K562 (cell line): ENCODE measurements at regions not wholly inside any gene's neighbourhood (a gene's known extent, or its start where the extent isn't known, plus 50 kb on each side); places are given as distances from the start of the nearest gene placed in this dataset.

Experiments
- ATAC-seq: fragments of 200-7000 bp; cut with Tn5 transposase; 3 replicates; pipeline ENCODE4 v1.9.1; 2020; ENCODE audit warnings: moderate library complexity
- BruUV-seq: library from RNA; stranded (reverse); fragments of 400-500 nt; replicated peaks from 2 replicates; lab custom pipeline; 2021; lab: Mats Ljungman, UMichigan
- CTCF ChIA-PET: fragments of 300-600 bp; formaldehyde crosslinking; extraction: SDS; loops from one replicate; lab custom pipeline; 2021; ENCODE audit warnings: low intra/inter-chr PET ratio; lab: Yijun Ruan, JAX
- POLR2A ChIA-PET: fragments of 300-600, 350-650 bp; sonication (Branson Sonifier 250); formaldehyde crosslinking; extraction: SDS; loops from one replicate; lab custom pipeline; 2021; ENCODE audit warnings: antibody characterized with exemption, inconsistent platforms; lab: Yijun Ruan, JAX
- DNase-seq, 4 experiments: peaks; one replicate each; pipeline versions ENCODE4 v3.0.0 to v3.0.0-alpha.2; 2011 to 2018; ENCODE audit warnings: low spot score in 3 of 4, mixed read lengths in 3 of 4; ENCODE audit errors: extremely low read depth in 1 of 4
- FAIRE-seq: peaks from 2 replicates; lab custom pipeline; 2011; peaks lifted over from hg19 to GRCh38; lab: Jason Lieb, UNC
- H2AFZ ChIP-seq: 2 replicates; pipeline ENCODE4 v1.6.0; 2011; ENCODE audit warnings: low read depth, low read length, control low read depth, inconsistent platforms
- H3K27ac ChIP-seq: fragments of 200-600 bp; 3 replicates; pipeline ENCODE4 v1.8.0; 2011; ENCODE audit warnings: low read depth, mild to moderate bottlenecking, control low read depth, inconsistent platforms, low read length, moderate library complexity, mixed read lengths; ENCODE audit errors: extremely low read depth
- H3K27me3 ChIP-seq, 2 experiments: fragments of 300-600 bp in 1 of 2; 2 replicates in 1 of 2; 3 replicates in 1 of 2; pipeline versions ENCODE4 v1.6.0 to v1.8.0; 2011; ENCODE audit warnings: inconsistent platforms in 2 of 2, low read length in 2 of 2, mild to moderate bottlenecking in 1 of 2, mixed read lengths in 1 of 2, moderate library complexity in 1 of 2; ENCODE audit not compliant: control insufficient read depth in 2 of 2, insufficient read depth in 2 of 2
- H3K36me3 ChIP-seq: fragments of 300-600 bp; 3 replicates; pipeline ENCODE4 v1.8.0; 2011; ENCODE audit warnings: mild to moderate bottlenecking, low read length, inconsistent platforms; ENCODE audit not compliant: control insufficient read depth, insufficient read depth
- H3K4me1 ChIP-seq, 2 experiments: fragments of 200-600 bp in 1 of 2; replicated peaks in 1 of 2; 2 replicates in 1 of 2; 3 replicates in 1 of 2; pipeline versions ENCODE4 v1.5.1 to v1.8.0; 2011; ENCODE audit warnings: inconsistent platforms in 2 of 2, low read length in 2 of 2, mild to moderate bottlenecking in 1 of 2, mixed read lengths in 1 of 2, moderate library complexity in 1 of 2; ENCODE audit not compliant: control insufficient read depth in 2 of 2, insufficient read depth in 2 of 2
- H3K4me2 ChIP-seq: 2 replicates; pipeline ENCODE4 v1.6.1; 2011; ENCODE audit warnings: low read length, control low read depth, inconsistent platforms, mixed read lengths; ENCODE audit not compliant: insufficient read depth
- H3K4me3 ChIP-seq: fragments of 200-600 bp; sonication (generic), shearing (Covaris generic); 2 replicates; pipeline ENCODE4 v1.5.1; 2016; ENCODE audit warnings: control low read depth, inconsistent platforms
- H3K79me2 ChIP-seq: fragments of 200-600 bp; 3 replicates; pipeline ENCODE4 v1.8.0; 2011; ENCODE audit warnings: low read length, inconsistent platforms; ENCODE audit not compliant: control insufficient read depth, insufficient read depth
- H3K9ac ChIP-seq, 2 experiments: 2 replicates each; pipeline versions ENCODE4 v1.6.0 to v1.6.1; 2011; ENCODE audit warnings: low read depth in 2 of 2, low read length in 2 of 2, control low read depth in 1 of 2, inconsistent platforms in 1 of 2, mild to moderate bottlenecking in 1 of 2, mixed read lengths in 1 of 2; ENCODE audit not compliant: insufficient read depth in 1 of 2
- H3K9me1 ChIP-seq: one replicate; pipeline ENCODE4 v1.6.0; 2011; ENCODE audit warnings: inconsistent platforms, mild to moderate bottlenecking, low read length, moderate library complexity; ENCODE audit not compliant: control insufficient read depth, insufficient read depth
- H3K9me3 ChIP-seq: replicated peaks from 2 replicates; pipeline ENCODE4 v1.5.1; 2011; ENCODE audit warnings: low read depth, low read length, inconsistent platforms; ENCODE audit not compliant: control insufficient read depth, insufficient read depth
- H4K20me1 ChIP-seq: replicated peaks from 2 replicates; pipeline ENCODE4 v1.6.1; 2011; ENCODE audit warnings: low read length, inconsistent platforms, mixed read lengths; ENCODE audit not compliant: control insufficient read depth, insufficient read depth
- ARID1B ChIP-seq: fragments of 450-650 bp; IDR thresholded peaks from 2 replicates; pipeline ENCODE4 v1.6.1; 2016; ENCODE audit warnings: antibody characterized with exemption, mild to moderate bottlenecking, inconsistent platforms
- BMI1 ChIP-seq: fragments of 150-350 bp; IDR thresholded peaks from 2 replicates; pipeline ENCODE4 v1.6.1; 2014; ENCODE audit warnings: low read length
- CBFA2T3 ChIP-seq: fragments of 450-650 bp; IDR thresholded peaks from 2 replicates; pipeline ENCODE4 v1.6.1; 2017
- CHD2 ChIP-seq: IDR thresholded peaks from 2 replicates; pipeline ENCODE4 v1.6.1; 2011; ENCODE audit warnings: low read depth, low read length
- ELF1 ChIP-seq: fragments of 200-800 bp; sonication (Bioruptor generic); IDR thresholded peaks from 2 replicates; pipeline ENCODE4 v1.6.1; 2016; ENCODE audit warnings: missing genetic modification characterization, missing compliant biosample characterization
- KLF16 ChIP-seq: IDR thresholded peaks from 2 replicates; pipeline ENCODE4 v1.6.1; 2016; ENCODE audit warnings: antibody characterized with exemption
- PHF8 ChIP-seq: fragments of 200-600 bp; sonication (generic); IDR thresholded peaks from 2 replicates; pipeline ENCODE4 v1.6.1; 2012; ENCODE audit warnings: mixed run types, mild to moderate bottlenecking, inconsistent platforms, low read length, moderate library complexity, borderline replicate concordance
- SRSF7 ChIP-seq: fragments of 200-400 bp; formaldehyde crosslinking; optimal IDR thresholded peaks from 2 replicates; pipeline ENCODE3; 2017; ENCODE audit warnings: mild to moderate bottlenecking, low read depth, low read length
- ZFPM2 ChIP-seq: fragments of 250-450 bp; sonication (Bioruptor Pico); IDR thresholded peaks from 2 replicates; pipeline ENCODE4 v1.5.1; 2022; ENCODE audit warnings: mild to moderate bottlenecking
- WGBS: fragments of 100-300 bp; shearing (Covaris generic); methylation state at CpG from one replicate; pipeline ENCODE4 v1.1.6; 2016; ENCODE audit warnings: low coverage, mixed read lengths; ENCODE audit not compliant: insufficient coverage; ENCODE audit errors: missing lambda C conversion rate; 5-methylcytosine and 5-hydroxymethylcytosine counted together
- in situ Hi-C: fragments of 300-500 bp; cut with MboI; formaldehyde crosslinking; loops from 4 replicates; pipeline ENCODE4 v1.15.0; 2018; ENCODE audit warnings: inconsistent platforms, mixed read lengths
- intact Hi-C: fragments of 100-400 bp; cut with micrococcal nuclease; formaldehyde crosslinking; loops from 2 replicates; pipeline ENCODE4 v1.14.2; 2022
- TF ChIP-seq, protein P1 (sequence below): fragments of 200-400 bp; formaldehyde crosslinking; IDR thresholded peaks from 2 replicates; pipeline ENCODE4 v1.6.1; 2017; ENCODE audit warnings: mild to moderate bottlenecking, low read depth, low read length, moderate library complexity
- TF ChIP-seq, protein P2 (sequence below): fragments of 250-450 bp; sonication (Bioruptor Pico); IDR thresholded peaks from 2 replicates; pipeline ENCODE4 v1.5.0; 2020; ENCODE audit warnings: mild to moderate bottlenecking, borderline replicate concordance
- TF ChIP-seq, protein P3 (sequence below): fragments of 250-450 bp; sonication (Bioruptor Pico); IDR thresholded peaks from 2 replicates; pipeline ENCODE4 v1.8.0; 2022; ENCODE audit warnings: moderate library complexity, mild to moderate bottlenecking, inconsistent platforms
- TF ChIP-seq, protein P4 (sequence below): fragments of 250-450 bp; sonication (Bioruptor Pico); IDR thresholded peaks from 2 replicates; pipeline ENCODE4 v1.5.0; 2021; ENCODE audit warnings: mild to moderate bottlenecking, moderate library complexity
- TF ChIP-seq, protein P5 (sequence below): fragments of 250-450 bp; sonication (Bioruptor Pico); IDR thresholded peaks from 2 replicates; pipeline ENCODE4 v1.5.0; 2020; ENCODE audit warnings: mild to moderate bottlenecking

DNA sequence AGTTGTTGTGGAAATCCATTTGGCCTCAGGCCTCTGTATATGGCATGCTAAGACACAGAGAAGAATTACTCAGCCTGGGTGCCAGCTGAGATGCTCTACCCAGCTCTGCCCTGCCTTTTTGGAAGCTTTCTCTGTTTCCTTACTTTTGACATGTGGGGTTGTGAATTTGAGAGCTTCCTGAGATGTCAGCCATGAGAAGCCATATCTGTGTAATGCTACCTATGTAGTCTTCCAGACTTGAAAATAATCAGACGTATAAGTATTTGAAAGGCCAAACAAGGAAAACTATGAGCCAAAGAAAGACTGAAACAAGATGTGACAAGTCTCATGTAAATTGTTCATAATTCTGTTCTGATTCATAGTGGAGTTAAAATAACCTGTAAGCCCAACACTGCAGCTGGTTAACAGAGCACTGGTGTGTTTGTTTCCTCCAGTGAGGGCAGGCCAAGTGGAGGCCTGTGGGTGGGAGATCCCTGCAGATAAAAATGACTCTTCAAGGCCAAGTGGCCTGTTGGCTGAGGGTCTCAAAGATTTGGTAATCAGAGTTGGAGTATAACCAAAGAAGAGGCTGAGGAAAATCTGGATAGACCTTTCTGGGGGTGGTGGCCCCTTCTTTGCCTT, 94.0 kb downstream of the TMX1 start:
- no peak for DNase-seq
- H3K4me3 ChIP-seq: no peak overlapping the region
- ATAC-seq: no peak
- no peaks in the 10 kb centered on the region for H3K79me2 ChIP-seq
- intact Hi-C loops: no loop called here
- ChIA-PET POLR2A (no interaction called here), CTCF (no interaction called here)
- WGBS: no CpG with 5 or more reads among the region's 1 CpG
- H3K4me2 ChIP-seq: no peak overlapping the region
- no peak overlapping the region for H2AFZ ChIP-seq
- no peak overlapping the region for H3K9ac ChIP-seq
- no TSS peak for BruUV-seq
- no peak for FAIRE-seq
- no peaks in the 10 kb centered on the region for H4K20me1 ChIP-seq
- no peaks in the 10 kb centered on the region for H3K9me1 ChIP-seq
- no peaks in the 10 kb centered on the region for H3K9me3 ChIP-seq
- no peaks in the 10 kb centered on the region for H3K36me3 ChIP-seq
- H3K4me1 ChIP-seq: no peaks in the 10 kb centered on the region
- no peak overlapping the region for H3K27ac ChIP-seq
- in situ Hi-C loops: no loop called here
- H3K27me3 ChIP-seq: no peaks in the 10 kb centered on the region
- no peak for TF ChIP-seq BMI1
- TF ChIP-seq PHF8: no peak
- TF ChIP-seq CHD2: no peak
- no peak for TF ChIP-seq ELF1 (tag)
- no peak for TF ChIP-seq ARID1B
- TF ChIP-seq, protein P1, sequence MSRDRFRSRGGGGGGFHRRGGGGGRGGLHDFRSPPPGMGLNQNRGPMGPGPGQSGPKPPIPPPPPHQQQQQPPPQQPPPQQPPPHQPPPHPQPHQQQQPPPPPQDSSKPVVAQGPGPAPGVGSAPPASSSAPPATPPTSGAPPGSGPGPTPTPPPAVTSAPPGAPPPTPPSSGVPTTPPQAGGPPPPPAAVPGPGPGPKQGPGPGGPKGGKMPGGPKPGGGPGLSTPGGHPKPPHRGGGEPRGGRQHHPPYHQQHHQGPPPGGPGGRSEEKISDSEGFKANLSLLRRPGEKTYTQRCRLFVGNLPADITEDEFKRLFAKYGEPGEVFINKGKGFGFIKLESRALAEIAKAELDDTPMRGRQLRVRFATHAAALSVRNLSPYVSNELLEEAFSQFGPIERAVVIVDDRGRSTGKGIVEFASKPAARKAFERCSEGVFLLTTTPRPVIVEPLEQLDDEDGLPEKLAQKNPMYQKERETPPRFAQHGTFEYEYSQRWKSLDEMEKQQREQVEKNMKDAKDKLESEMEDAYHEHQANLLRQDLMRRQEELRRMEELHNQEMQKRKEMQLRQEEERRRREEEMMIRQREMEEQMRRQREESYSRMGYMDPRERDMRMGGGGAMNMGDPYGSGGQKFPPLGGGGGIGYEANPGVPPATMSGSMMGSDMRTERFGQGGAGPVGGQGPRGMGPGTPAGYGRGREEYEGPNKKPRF: no peak
- TF ChIP-seq KLF16: no peak
- no peak for TF ChIP-seq SRSF7
- TF ChIP-seq, protein P2, sequence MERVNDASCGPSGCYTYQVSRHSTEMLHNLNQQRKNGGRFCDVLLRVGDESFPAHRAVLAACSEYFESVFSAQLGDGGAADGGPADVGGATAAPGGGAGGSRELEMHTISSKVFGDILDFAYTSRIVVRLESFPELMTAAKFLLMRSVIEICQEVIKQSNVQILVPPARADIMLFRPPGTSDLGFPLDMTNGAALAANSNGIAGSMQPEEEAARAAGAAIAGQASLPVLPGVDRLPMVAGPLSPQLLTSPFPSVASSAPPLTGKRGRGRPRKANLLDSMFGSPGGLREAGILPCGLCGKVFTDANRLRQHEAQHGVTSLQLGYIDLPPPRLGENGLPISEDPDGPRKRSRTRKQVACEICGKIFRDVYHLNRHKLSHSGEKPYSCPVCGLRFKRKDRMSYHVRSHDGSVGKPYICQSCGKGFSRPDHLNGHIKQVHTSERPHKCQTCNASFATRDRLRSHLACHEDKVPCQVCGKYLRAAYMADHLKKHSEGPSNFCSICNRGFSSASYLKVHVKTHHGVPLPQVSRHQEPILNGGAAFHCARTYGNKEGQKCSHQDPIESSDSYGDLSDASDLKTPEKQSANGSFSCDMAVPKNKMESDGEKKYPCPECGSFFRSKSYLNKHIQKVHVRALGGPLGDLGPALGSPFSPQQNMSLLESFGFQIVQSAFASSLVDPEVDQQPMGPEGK: no peak
- TF ChIP-seq, protein P3, sequence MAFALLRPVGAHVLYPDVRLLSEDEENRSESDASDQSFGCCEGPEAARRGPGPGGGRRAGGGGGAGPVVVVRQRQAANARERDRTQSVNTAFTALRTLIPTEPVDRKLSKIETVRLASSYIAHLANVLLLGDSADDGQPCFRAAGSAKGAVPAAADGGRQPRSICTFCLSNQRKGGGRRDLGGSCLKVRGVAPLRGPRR (CRISPR knock-in tag): no peak
- TF ChIP-seq CBFA2T3: no peak
- TF ChIP-seq, protein P4, sequence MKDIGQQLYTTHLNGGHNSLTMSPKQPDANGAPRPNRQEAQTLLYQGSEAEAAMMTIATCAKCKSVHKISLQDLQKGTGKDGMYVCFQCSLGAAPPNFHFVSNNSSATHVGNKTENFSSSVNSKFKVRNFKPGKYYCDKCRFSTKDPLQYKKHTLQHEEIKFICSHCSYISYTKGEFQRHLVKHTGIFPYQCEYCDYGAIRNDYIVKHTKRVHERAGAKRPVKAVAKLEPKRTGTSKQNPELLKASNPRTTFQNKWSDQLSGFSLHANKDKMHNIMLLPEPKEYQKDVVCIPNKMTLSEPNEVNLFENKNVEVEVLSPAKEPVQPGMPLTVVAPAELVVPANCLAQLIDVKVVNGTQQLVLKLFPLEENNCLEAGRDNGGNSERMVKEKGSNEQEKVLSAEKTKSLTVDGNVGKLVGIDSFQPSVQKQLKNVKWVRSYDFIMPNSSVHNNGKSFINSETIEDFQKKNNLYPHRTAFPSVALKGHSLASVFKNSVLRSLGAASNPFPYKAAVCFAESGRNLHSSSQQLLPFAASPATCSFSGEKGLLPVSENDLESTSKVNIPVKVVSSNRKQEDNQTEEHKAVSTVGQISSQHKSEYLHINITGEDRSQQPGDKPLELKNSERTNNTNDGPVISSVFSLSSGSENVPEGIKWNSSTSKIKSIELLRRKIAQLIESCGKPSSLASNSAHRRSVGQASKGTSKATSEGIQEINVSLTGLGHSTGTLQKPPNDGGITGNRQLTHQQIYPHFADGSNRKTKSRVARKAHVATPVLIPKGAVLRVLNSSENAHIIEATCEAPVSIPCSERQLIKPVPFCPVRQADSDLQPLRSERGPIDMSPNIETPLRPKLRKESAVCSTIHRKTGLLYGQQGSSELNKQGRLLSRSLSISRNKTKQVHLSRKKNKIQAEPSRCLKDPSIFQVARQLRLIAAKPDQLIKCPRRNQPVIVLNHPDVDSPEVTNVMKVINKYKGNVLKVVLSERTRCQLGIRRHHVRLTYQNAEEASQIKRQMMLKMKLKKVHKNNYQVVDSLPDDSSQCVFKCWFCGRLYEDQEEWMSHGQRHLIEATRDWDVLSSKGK (CRISPR knock-in tag): no peak
- no peak for TF ChIP-seq ZFPM2 (CRISPR knock-in tag)
- TF ChIP-seq, protein P5, sequence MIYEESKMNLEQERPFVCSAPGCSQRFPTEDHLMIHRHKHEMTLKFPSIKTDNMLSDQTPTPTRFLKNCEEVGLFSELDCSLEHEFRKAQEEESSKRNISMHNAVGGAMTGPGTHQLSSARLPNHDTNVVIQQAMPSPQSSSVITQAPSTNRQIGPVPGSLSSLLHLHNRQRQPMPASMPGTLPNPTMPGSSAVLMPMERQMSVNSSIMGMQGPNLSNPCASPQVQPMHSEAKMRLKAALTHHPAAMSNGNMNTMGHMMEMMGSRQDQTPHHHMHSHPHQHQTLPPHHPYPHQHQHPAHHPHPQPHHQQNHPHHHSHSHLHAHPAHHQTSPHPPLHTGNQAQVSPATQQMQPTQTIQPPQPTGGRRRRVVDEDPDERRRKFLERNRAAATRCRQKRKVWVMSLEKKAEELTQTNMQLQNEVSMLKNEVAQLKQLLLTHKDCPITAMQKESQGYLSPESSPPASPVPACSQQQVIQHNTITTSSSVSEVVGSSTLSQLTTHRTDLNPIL (CRISPR knock-in tag): no peak
